ENCODE measurements at regions not wholly inside any gene's neighbourhood (a gene's known extent, or its start where the extent isn't known, plus 50 kb on each side); places are given as distances from the start of the nearest gene placed in this dataset.

GRCh38 chr15:96501362-96501761 lies 170.9 kb downstream of the NR2F2 start:
- no peaks in the 10 kb centered on the region for H3K9me3 Mint-ChIP-seq (ENCODE audit: low read depth, unreplicated experiment)
- BruUV-seq (replicated peaks): no TSS peak
- CTCF ChIA-PET: no interaction called here
- intact Hi-C loops (cut with micrococcal nuclease; ENCODE audit: unreplicated experiment): no loop called here
- H3K27me3 Mint-ChIP-seq (ENCODE audit: unreplicated experiment): no peaks in the 10 kb centered on the region
- TF ChIP-seq, protein P1, sequence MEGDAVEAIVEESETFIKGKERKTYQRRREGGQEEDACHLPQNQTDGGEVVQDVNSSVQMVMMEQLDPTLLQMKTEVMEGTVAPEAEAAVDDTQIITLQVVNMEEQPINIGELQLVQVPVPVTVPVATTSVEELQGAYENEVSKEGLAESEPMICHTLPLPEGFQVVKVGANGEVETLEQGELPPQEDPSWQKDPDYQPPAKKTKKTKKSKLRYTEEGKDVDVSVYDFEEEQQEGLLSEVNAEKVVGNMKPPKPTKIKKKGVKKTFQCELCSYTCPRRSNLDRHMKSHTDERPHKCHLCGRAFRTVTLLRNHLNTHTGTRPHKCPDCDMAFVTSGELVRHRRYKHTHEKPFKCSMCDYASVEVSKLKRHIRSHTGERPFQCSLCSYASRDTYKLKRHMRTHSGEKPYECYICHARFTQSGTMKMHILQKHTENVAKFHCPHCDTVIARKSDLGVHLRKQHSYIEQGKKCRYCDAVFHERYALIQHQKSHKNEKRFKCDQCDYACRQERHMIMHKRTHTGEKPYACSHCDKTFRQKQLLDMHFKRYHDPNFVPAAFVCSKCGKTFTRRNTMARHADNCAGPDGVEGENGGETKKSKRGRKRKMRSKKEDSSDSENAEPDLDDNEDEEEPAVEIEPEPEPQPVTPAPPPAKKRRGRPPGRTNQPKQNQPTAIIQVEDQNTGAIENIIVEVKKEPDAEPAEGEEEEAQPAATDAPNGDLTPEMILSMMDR (IDR thresholded peaks at IDR 0.05; ENCODE audit: unreplicated experiment): no peak
- no peaks in the 10 kb centered on the region for H3K36me3 Mint-ChIP-seq (ENCODE audit: insufficient read depth, unreplicated experiment)
- no peaks in the 10 kb centered on the region for H3K4me1 Mint-ChIP-seq (ENCODE audit: low read depth, unreplicated experiment)
- H3K4me3 Mint-ChIP-seq (ENCODE audit: low read depth, unreplicated experiment): no peak overlapping the region
- H3K27ac Mint-ChIP-seq (ENCODE audit: unreplicated experiment): no peak overlapping the region
- DNase-seq: no peak

- BruUV-seq (replicated peaks): no TSS peak
- CTCF ChIA-PET: interaction anchor here (0.7 kb wide), 1 partner anchor 76 kb away, joined by 3 read pairs; no protein-coding TSS in a partner anchor
- H3K9me3 Mint-ChIP-seq (ENCODE audit: low read depth, unreplicated experiment): no peaks in the 10 kb centered on the region
- no peaks in the 10 kb centered on the region for H3K36me3 Mint-ChIP-seq (ENCODE audit: insufficient read depth, unreplicated experiment)
- H3K4me1 Mint-ChIP-seq (ENCODE audit: low read depth, unreplicated experiment): no peaks in the 10 kb centered on the region
- TF ChIP-seq, protein P1 (IDR thresholded peaks at IDR 0.05; ENCODE audit: unreplicated experiment): no peak
- H3K27me3 Mint-ChIP-seq (ENCODE audit: unreplicated experiment): no peaks in the 10 kb centered on the region
- no peak overlapping the region for H3K4me3 Mint-ChIP-seq (ENCODE audit: low read depth, unreplicated experiment)
- no peak for DNase-seq
- intact Hi-C loops (cut with micrococcal nuclease; ENCODE audit: unreplicated experiment): no loop called here
- no peak overlapping the region for H3K27ac Mint-ChIP-seq (ENCODE audit: unreplicated experiment)
Measured at GRCh38 chr15:96502196-96502595, 171.7 kb downstream of the NR2F2 start.

GRCh38 chr15:96503276-96503675 lies 172.8 kb downstream of the NR2F2 start:
- Mint-ChIP-seq H3K27ac (ENCODE audit: unreplicated experiment) (no peak overlapping the region), H3K36me3 (ENCODE audit: insufficient read depth, unreplicated experiment) (no peaks in the 10 kb centered on the region)
- BruUV-seq (replicated peaks): no TSS peak

GRCh38 chr15:96504371-96504770 lies 173.9 kb downstream of the NR2F2 start:
- H3K27ac Mint-ChIP-seq (ENCODE audit: unreplicated experiment): no peak overlapping the region
- H3K36me3 Mint-ChIP-seq (ENCODE audit: insufficient read depth, unreplicated experiment): no peaks in the 10 kb centered on the region
- H3K4me1 Mint-ChIP-seq (ENCODE audit: low read depth, unreplicated experiment): peaks cover 8% of the 10 kb centered on the region
- no TSS peak for BruUV-seq (replicated peaks)
- intact Hi-C loops (cut with micrococcal nuclease; ENCODE audit: unreplicated experiment): no loop called here
- CTCF ChIA-PET: interaction anchor here (0.5 to 1.0 kb wide), 2 partner anchors 51 to 209 kb away, joined by 3 read pairs; no protein-coding TSS in a partner anchor
- TF ChIP-seq, protein P1 (IDR thresholded peaks at IDR 0.05; ENCODE audit: unreplicated experiment): no peak
- no peak for DNase-seq
- H3K4me3 Mint-ChIP-seq (ENCODE audit: low read depth, unreplicated experiment): no peak overlapping the region
- no peaks in the 10 kb centered on the region for H3K27me3 Mint-ChIP-seq (ENCODE audit: unreplicated experiment)
- no peaks in the 10 kb centered on the region for H3K9me3 Mint-ChIP-seq (ENCODE audit: low read depth, unreplicated experiment)

More at GRCh38 chr15:96503276-96503675, 172.8 kb downstream of the NR2F2 start:
- Mint-ChIP-seq H3K4me3 (ENCODE audit: low read depth, unreplicated experiment) (no peak overlapping the region), H3K9me3 (ENCODE audit: low read depth, unreplicated experiment) (no peaks in the 10 kb centered on the region), H3K4me1 (ENCODE audit: low read depth, unreplicated experiment) (peaks cover under 1% of the 10 kb centered on the region), H3K27me3 (ENCODE audit: unreplicated experiment) (no peaks in the 10 kb centered on the region)
- TF ChIP-seq, protein P1 (IDR thresholded peaks at IDR 0.05; ENCODE audit: unreplicated experiment): no peak
- CTCF ChIA-PET: no interaction called here
- intact Hi-C loops (cut with micrococcal nuclease; ENCODE audit: unreplicated experiment): no loop called here
- no peak for DNase-seq

Measured in Calu3 (cell line).